ENCODE measurements at regions not wholly inside any gene's neighbourhood (a gene's known extent, or its start where the extent isn't known, plus 50 kb on each side); places are given as distances from the start of the nearest gene placed in this dataset.
"Not testable (repeated sequence)": the region's sequence is repeated elsewhere in the genome, so short reads cannot be mapped to it uniquely, and the experiment has no call there.

DNA sequence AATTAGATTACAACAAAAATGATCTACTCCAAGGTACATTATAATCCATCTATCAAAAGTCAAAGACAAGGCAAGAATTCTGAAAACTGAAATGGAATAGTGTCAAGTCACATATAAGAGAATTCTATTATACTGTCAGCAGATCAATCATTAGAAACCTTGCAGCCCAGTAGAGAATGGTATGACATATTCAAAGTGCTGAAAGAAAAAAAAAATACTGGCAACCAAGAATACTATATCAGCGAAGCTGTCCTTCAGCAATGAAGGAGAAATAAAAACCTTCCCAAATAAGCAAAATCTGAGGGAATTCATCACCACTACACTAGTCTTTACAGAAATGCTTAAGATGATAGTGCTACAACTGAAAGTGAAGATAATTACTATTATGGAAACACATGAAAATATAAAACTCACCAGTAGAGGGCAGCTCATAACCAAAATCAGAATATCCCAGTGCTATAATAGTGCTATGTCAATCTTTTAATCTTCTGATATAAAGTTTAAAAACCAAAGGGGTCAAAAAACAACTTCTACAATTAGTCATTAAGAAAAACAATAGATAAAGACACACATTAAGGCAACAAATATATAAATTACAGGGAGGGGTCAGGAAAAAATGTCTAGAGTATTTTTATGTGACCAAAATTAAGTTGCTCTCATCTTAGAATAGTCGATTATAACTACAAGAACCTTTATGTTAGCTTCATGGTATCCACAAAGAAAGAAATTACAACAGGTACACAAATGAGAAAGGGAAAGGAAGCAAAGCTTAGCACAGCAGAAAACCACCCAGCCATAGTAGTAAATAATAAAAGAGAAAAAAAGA lies 190.7 kb upstream of the CNTN6 start:
- Histone ChIP-seq H3K9me3 (ENCODE audit: control insufficient read depth, insufficient read depth, low read length) (no peaks in the 10 kb centered on the region), H3K4me1 (ENCODE audit: control insufficient read depth, insufficient read depth, low read length) (no peaks in the 10 kb centered on the region), H3K36me3 (ENCODE audit: control insufficient read depth, insufficient read depth, low read length) (no peaks in the 10 kb centered on the region), H3K9ac (ENCODE audit: low read depth, low read length) (no peak overlapping the region), H3K27me3 (ENCODE audit: control insufficient read depth, insufficient read depth, low read length) (peaks cover 12% of the 10 kb centered on the region), H3K4me3 (ENCODE audit: low read depth, low read length) (no peak overlapping the region)

DNA sequence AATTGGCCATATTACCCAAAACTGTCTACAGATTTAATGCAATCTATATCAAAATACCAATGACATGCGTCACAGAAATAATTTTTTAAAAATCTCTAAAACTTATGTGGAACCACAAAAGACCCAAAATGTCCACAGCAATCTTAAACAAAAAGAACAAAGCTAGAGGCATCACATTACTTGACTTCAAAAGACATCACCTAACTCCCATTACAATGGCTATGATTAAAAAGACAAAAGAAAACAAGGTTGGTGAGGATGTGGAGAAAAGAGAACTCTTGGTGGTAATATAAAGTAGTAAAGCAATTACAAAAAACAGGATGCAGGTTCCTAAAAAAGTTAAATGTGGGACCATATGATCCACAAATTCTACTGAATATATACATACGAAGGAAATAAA lies 187.6 kb upstream of the CNTN6 start:
- Histone ChIP-seq H3K9ac (ENCODE audit: low read depth, low read length) (no peak overlapping the region), H3K9me3 (ENCODE audit: control insufficient read depth, insufficient read depth, low read length) (no peaks in the 10 kb centered on the region)

DNA sequence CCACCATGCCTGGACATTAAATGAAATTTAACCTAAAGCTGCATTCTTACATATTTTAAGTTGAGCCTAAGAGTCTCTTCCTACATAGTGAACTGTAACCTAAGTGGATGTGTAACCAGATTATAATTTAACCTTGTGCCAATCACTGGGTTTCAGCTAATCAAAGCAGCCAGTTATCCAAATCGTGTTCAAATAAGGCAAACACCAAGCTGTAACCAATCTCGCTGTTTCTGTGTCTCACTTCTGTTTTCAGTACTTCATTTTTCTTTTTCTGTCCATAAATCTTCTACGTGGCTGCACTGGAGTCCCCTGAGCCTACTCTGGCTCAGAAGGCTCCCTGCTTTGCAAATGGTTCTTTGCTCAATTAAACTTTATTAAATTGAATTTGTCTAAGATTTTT lies 186.1 kb upstream of the CNTN6 start:
- no peak overlapping the region for H3K4me3 ChIP-seq (ENCODE audit: low read depth, low read length)
- H3K4me1 ChIP-seq (ENCODE audit: control insufficient read depth, insufficient read depth, low read length): no peaks in the 10 kb centered on the region
- H3K9me3 ChIP-seq (ENCODE audit: control insufficient read depth, insufficient read depth, low read length): no peaks in the 10 kb centered on the region
- peaks cover 12% of the 10 kb centered on the region for H3K27me3 ChIP-seq (ENCODE audit: control insufficient read depth, insufficient read depth, low read length)
- no peak overlapping the region for H3K9ac ChIP-seq (ENCODE audit: low read depth, low read length)
- H3K36me3 ChIP-seq (ENCODE audit: control insufficient read depth, insufficient read depth, low read length): no peaks in the 10 kb centered on the region

More for the DNA sequence above, 187.6 kb upstream of the CNTN6 start:
- Histone ChIP-seq H3K36me3 (ENCODE audit: control insufficient read depth, insufficient read depth, low read length) (no peaks in the 10 kb centered on the region), H3K27me3 (ENCODE audit: control insufficient read depth, insufficient read depth, low read length) (peaks cover 12% of the 10 kb centered on the region), H3K4me3 (ENCODE audit: low read depth, low read length) (no peak overlapping the region), H3K4me1 (ENCODE audit: control insufficient read depth, insufficient read depth, low read length) (no peaks in the 10 kb centered on the region)

GRCh38 chr3:908839-909238 lies 184.0 kb upstream of the CNTN6 start:
- peak overlapping the region; percentile 47 for H3K9ac ChIP-seq (ENCODE audit: low read depth, low read length)
- no peak overlapping the region for H3K4me3 ChIP-seq (ENCODE audit: low read depth, low read length)
- H3K36me3 ChIP-seq (ENCODE audit: control insufficient read depth, insufficient read depth, low read length): no peaks in the 10 kb centered on the region
- no peaks in the 10 kb centered on the region for H3K4me1 ChIP-seq (ENCODE audit: control insufficient read depth, insufficient read depth, low read length)
- peaks cover 11% of the 10 kb centered on the region for H3K27me3 ChIP-seq (ENCODE audit: control insufficient read depth, insufficient read depth, low read length)
- no peaks in the 10 kb centered on the region for H3K9me3 ChIP-seq (ENCODE audit: control insufficient read depth, insufficient read depth, low read length)

GRCh38 chr3:912717-913116 lies 180.1 kb upstream of the CNTN6 start:
- H3K4me1 ChIP-seq (ENCODE audit: control insufficient read depth, insufficient read depth, low read length); H3K9ac ChIP-seq (ENCODE audit: low read depth, low read length); H3K4me3 ChIP-seq (ENCODE audit: low read depth, low read length); H3K36me3 ChIP-seq (ENCODE audit: control insufficient read depth, insufficient read depth, low read length); H3K27me3 ChIP-seq (ENCODE audit: control insufficient read depth, insufficient read depth, low read length); H3K9me3 ChIP-seq (ENCODE audit: control insufficient read depth, insufficient read depth, low read length): not testable (repeated sequence)

- Histone ChIP-seq H3K9ac (ENCODE audit: low read depth, low read length) (no peak overlapping the region), H3K4me1 (ENCODE audit: control insufficient read depth, insufficient read depth, low read length) (no peaks in the 10 kb centered on the region), H3K36me3 (ENCODE audit: control insufficient read depth, insufficient read depth, low read length) (no peaks in the 10 kb centered on the region), H3K4me3 (ENCODE audit: low read depth, low read length) (no peak overlapping the region), H3K9me3 (ENCODE audit: control insufficient read depth, insufficient read depth, low read length) (no peaks in the 10 kb centered on the region), H3K27me3 (ENCODE audit: control insufficient read depth, insufficient read depth, low read length) (no peaks in the 10 kb centered on the region)
These were observed 169.5 kb upstream of the CNTN6 start for GRCh38 chr3:923161-923910.

GRCh38 chr3:930866-931265 lies 162.0 kb upstream of the CNTN6 start:
- Histone ChIP-seq H3K9ac (ENCODE audit: low read depth, low read length) (no peak overlapping the region), H3K4me1 (ENCODE audit: control insufficient read depth, insufficient read depth, low read length) (no peaks in the 10 kb centered on the region), H3K9me3 (ENCODE audit: control insufficient read depth, insufficient read depth, low read length) (no peaks in the 10 kb centered on the region), H3K27me3 (ENCODE audit: control insufficient read depth, insufficient read depth, low read length) (no peaks in the 10 kb centered on the region), H3K36me3 (ENCODE audit: control insufficient read depth, insufficient read depth, low read length) (no peaks in the 10 kb centered on the region), H3K4me3 (ENCODE audit: low read depth, low read length) (no peak overlapping the region)

- Histone ChIP-seq H3K9me3 (ENCODE audit: control insufficient read depth, insufficient read depth, low read length) (no peaks in the 10 kb centered on the region), H3K27me3 (ENCODE audit: control insufficient read depth, insufficient read depth, low read length) (no peaks in the 10 kb centered on the region), H3K4me3 (ENCODE audit: low read depth, low read length) (no peak overlapping the region), H3K36me3 (ENCODE audit: control insufficient read depth, insufficient read depth, low read length) (no peaks in the 10 kb centered on the region), H3K9ac (ENCODE audit: low read depth, low read length) (no peak overlapping the region), H3K4me1 (ENCODE audit: control insufficient read depth, insufficient read depth, low read length) (no peaks in the 10 kb centered on the region)
These were observed 159.5 kb upstream of the CNTN6 start for GRCh38 chr3:933326-933725.

GRCh38 chr3:944786-945185 lies 148.0 kb upstream of the CNTN6 start:
- H3K9ac ChIP-seq (ENCODE audit: low read depth, low read length): no peak overlapping the region
- H3K4me3 ChIP-seq (ENCODE audit: low read depth, low read length): no peak overlapping the region
- no peaks in the 10 kb centered on the region for H3K27me3 ChIP-seq (ENCODE audit: control insufficient read depth, insufficient read depth, low read length)
- H3K36me3 ChIP-seq (ENCODE audit: control insufficient read depth, insufficient read depth, low read length): no peaks in the 10 kb centered on the region
- no peaks in the 10 kb centered on the region for H3K4me1 ChIP-seq (ENCODE audit: control insufficient read depth, insufficient read depth, low read length)
- no peaks in the 10 kb centered on the region for H3K9me3 ChIP-seq (ENCODE audit: control insufficient read depth, insufficient read depth, low read length)

- Histone ChIP-seq H3K4me3 (ENCODE audit: low read depth, low read length) (no peak overlapping the region), H3K36me3 (ENCODE audit: control insufficient read depth, insufficient read depth, low read length) (no peaks in the 10 kb centered on the region), H3K9me3 (ENCODE audit: control insufficient read depth, insufficient read depth, low read length) (no peaks in the 10 kb centered on the region), H3K27me3 (ENCODE audit: control insufficient read depth, insufficient read depth, low read length) (no peaks in the 10 kb centered on the region), H3K9ac (ENCODE audit: low read depth, low read length) (no peak overlapping the region), H3K4me1 (ENCODE audit: control insufficient read depth, insufficient read depth, low read length) (no peaks in the 10 kb centered on the region)
These were observed 147.1 kb upstream of the CNTN6 start for GRCh38 chr3:945738-946137.

DNA sequence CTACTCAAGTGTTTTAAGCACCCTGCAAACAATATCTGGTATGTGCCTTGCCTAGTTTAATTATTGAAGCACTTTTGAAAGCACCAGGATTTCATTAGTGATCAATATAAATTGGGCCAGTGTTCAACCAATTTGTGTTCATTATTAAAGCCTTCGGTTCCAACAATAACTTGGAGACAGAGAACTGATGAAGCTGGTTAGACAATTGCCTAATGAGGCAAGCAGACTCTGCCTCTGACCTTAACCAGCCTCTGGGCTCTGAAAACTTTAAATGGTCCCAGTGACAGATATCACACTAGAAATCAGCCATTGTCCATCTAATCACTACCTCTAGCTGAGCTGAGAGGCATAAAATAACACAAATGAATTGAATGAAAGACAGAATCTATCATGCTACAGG lies 139.9 kb upstream of the CNTN6 start:
- Histone ChIP-seq H3K9me3 (ENCODE audit: control insufficient read depth, insufficient read depth, low read length) (no peaks in the 10 kb centered on the region), H3K9ac (ENCODE audit: low read depth, low read length) (no peak overlapping the region)

DNA sequence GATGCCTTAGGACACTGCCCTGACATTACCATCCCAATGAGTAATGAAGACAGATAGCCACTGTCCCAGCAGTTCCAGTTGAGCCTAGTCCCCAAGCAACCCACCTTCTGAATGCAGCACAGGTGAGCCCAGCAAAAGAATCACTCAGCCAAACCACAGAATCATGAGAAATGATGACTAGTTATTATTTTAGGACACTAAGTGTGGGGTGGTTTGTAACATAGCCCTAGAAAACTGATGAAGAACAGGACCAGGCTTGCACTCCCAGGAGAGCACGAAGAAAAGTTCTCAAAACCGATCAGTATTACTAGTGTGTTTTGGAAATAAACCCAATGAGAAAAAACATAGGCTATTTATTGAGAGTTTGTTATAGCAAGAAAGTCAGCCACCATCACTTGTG lies 129.6 kb upstream of the CNTN6 start:
- no peaks in the 10 kb centered on the region for H3K9me3 ChIP-seq (ENCODE audit: control insufficient read depth, insufficient read depth, low read length)
- no peak overlapping the region for H3K4me3 ChIP-seq (ENCODE audit: low read depth, low read length)
- H3K27me3 ChIP-seq (ENCODE audit: control insufficient read depth, insufficient read depth, low read length): no peaks in the 10 kb centered on the region
- H3K36me3 ChIP-seq (ENCODE audit: control insufficient read depth, insufficient read depth, low read length): no peaks in the 10 kb centered on the region
- H3K9ac ChIP-seq (ENCODE audit: low read depth, low read length): no peak overlapping the region
- no peaks in the 10 kb centered on the region for H3K4me1 ChIP-seq (ENCODE audit: control insufficient read depth, insufficient read depth, low read length)

More for the DNA sequence above, 139.9 kb upstream of the CNTN6 start:
- no peaks in the 10 kb centered on the region for H3K36me3 ChIP-seq (ENCODE audit: control insufficient read depth, insufficient read depth, low read length)
- H3K4me1 ChIP-seq (ENCODE audit: control insufficient read depth, insufficient read depth, low read length): no peaks in the 10 kb centered on the region
- no peak overlapping the region for H3K4me3 ChIP-seq (ENCODE audit: low read depth, low read length)
- H3K27me3 ChIP-seq (ENCODE audit: control insufficient read depth, insufficient read depth, low read length): no peaks in the 10 kb centered on the region

All from iPS-15b (cell line).